ENCODE measurements at regions not wholly inside any gene's neighbourhood (a gene's known extent, or its start where the extent isn't known, plus 50 kb on each side); places are given as distances from the start of the nearest gene placed in this dataset.
"Not testable (repeated sequence)": the region's sequence is repeated elsewhere in the genome, so short reads cannot be mapped to it uniquely, and the experiment has no call there.

DNA sequence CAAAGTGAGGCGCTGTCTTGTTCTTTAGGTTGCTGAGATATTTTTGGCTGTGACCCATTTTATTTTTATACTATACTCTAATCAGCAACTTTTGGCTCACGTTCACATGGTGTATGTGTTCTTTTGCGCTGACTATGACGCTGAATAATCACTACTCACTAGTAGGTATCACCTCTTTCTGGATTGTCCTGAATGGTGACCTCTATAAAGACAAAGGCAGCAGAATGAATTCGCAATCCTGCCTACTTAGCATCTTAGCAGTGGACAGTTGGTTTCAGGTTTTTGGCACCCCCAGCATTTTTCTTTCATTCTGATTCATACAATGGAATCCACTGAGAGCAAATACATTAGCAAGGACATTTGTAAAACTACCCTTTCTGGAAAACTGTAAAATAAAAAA, 351.3 kb downstream of the JRKL start:
- H3K9me3 ChIP-seq (ENCODE audit: control insufficient read depth in 2 of 2, insufficient read depth in 1 of 2, low read depth in 1 of 2, low read length in 1 of 2), result no peaks in the 10 kb centered on the region
- no peak overlapping the region for H3K27ac ChIP-seq (ENCODE audit: low read depth in 1 of 3, low read length in 2 of 3)
- no peaks in the 10 kb centered on the region for H3K36me3 ChIP-seq (ENCODE audit: control insufficient read depth in 3 of 3, insufficient read depth in 2 of 3, low read depth in 1 of 3, low read length in 3 of 3)
- no peak for FAIRE-seq
- no peaks in the 10 kb centered on the region for H3K27me3 ChIP-seq (ENCODE audit: control insufficient read depth in 3 of 3, insufficient read depth in 3 of 3, low read length in 3 of 3)
- no peak for DNase-seq
- no peak overlapping the region for H3K4me3 ChIP-seq (ENCODE audit: low read depth in 1 of 3, low read length in 3 of 3)
- 80 to 89% (median 86%) methylated on average over 5 of the region's 5 CpGs for WGBS, 3 donors
- no peaks in the 10 kb centered on the region for H3K4me1 ChIP-seq (ENCODE audit: control insufficient read depth in 3 of 3, insufficient read depth in 2 of 3, low read depth in 1 of 3, low read length in 2 of 3)

DNA sequence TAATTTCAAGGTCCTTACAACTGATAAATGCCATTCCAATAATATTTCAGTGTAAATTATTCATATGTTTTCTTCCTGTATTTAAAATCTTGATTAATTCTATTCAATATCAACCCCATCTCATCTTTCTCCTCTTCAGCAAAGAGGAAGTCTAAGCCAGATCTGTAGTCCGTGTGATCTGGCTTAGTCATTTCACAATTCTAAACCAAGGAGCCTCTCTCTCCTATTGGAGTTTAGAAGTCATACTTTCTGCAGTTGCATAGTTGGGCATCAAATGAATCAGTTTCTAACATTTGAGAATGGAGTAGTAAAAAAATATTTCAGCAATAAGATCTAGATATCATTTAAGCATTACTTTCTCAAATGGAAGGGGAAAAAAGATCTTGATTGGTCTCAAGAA, 354.9 kb downstream of the JRKL start:
- WGBS, 3 donors, result 7 to 37% (median 35%) methylated on average over 1 of the region's 1 CpG
- FAIRE-seq, result no peak

DNA sequence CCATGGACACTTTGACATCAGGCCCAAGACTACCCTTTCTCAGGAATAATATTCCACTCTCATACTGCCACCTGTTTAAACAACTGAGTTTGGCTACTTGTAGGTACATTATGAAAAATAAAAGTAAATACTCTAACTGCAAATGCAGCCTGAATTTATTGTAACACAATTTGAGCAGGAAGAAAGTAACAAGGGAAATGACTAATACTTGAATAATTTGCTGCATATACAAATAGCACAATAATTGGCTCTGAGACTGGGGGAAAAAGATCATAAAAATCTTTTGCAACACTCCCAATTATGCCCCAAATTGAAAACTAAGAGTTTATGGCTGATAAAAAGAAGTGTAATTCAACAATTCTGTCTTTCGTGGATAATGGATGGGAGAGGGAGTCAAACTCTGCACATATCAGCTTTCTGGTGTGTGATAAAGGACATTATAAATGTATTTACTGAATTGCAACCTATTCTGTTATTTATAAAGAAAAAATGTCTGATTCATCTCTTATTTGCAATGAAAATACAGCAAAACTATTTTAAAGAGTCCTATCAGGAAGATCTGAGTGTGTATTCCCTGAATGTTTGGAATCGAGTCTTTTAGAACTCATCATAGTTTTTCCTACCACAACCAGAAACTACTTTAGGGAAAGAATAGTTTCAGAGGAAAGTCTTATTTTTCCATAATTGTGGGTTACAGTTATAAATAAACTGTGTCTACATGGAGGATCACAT, 359.0 kb downstream of the JRKL start:
- H3K27me3 ChIP-seq (ENCODE audit: control insufficient read depth in 3 of 3, insufficient read depth in 3 of 3, low read length in 3 of 3), result no peaks in the 10 kb centered on the region
- peaks cover 0 to 2% of the 10 kb centered on the region in 2 donors for H3K9me3 ChIP-seq (ENCODE audit: control insufficient read depth in 2 of 2, insufficient read depth in 1 of 2, low read depth in 1 of 2, low read length in 1 of 2)
- no peak overlapping the region for H3K27ac ChIP-seq (ENCODE audit: low read depth in 1 of 3, low read length in 2 of 3)
- no peaks in the 10 kb centered on the region for H3K36me3 ChIP-seq (ENCODE audit: control insufficient read depth in 3 of 3, insufficient read depth in 2 of 3, low read depth in 1 of 3, low read length in 3 of 3)
- 61 to 73% (median 66%) methylated on average over 2 of the region's 2 CpGs for WGBS, 3 donors
- no peaks in the 10 kb centered on the region for H3K4me1 ChIP-seq (ENCODE audit: control insufficient read depth in 3 of 3, insufficient read depth in 2 of 3, low read depth in 1 of 3, low read length in 2 of 3)
- FAIRE-seq (no peak), DNase-seq (no peak)
- H3K4me3 ChIP-seq (ENCODE audit: low read depth in 1 of 3, low read length in 3 of 3), result no peak overlapping the region

More for the DNA sequence above, 354.9 kb downstream of the JRKL start:
- Histone ChIP-seq H3K27ac (ENCODE audit: low read depth in 1 of 3, low read length in 2 of 3) (no peak overlapping the region), H3K4me3 (ENCODE audit: low read depth in 1 of 3, low read length in 3 of 3) (no peak overlapping the region), H3K9me3 (ENCODE audit: control insufficient read depth in 2 of 2, insufficient read depth in 1 of 2, low read depth in 1 of 2, low read length in 1 of 2) (no peaks in the 10 kb centered on the region), H3K4me1 (ENCODE audit: control insufficient read depth in 3 of 3, insufficient read depth in 2 of 3, low read depth in 1 of 3, low read length in 2 of 3) (no peaks in the 10 kb centered on the region), H3K27me3 (ENCODE audit: control insufficient read depth in 3 of 3, insufficient read depth in 3 of 3, low read length in 3 of 3) (no peaks in the 10 kb centered on the region), H3K36me3 (ENCODE audit: control insufficient read depth in 3 of 3, insufficient read depth in 2 of 3, low read depth in 1 of 3, low read length in 3 of 3) (no peaks in the 10 kb centered on the region)
- no peak for DNase-seq

DNA sequence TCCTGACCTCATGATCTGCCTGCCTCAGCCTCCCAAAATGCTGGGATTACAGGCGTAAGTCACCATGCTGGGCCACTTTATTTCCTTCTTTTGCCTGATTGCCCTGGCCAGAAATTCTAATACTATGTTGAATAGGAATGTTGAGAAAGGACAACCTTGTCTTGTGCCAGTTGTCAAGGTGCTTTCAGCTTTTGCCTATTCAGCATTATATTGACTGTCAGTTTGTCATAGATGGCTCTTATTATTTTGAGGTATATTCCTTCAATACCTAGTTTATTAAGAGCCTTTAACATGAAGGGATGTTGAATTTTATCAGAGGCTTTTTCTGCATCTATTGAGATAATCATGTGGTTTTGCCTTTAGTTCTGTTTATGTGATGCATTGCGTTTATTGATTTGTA, 362.0 kb downstream of the JRKL start:
- not testable (repeated sequence) for H3K4me1 ChIP-seq (ENCODE audit: control insufficient read depth in 3 of 3, insufficient read depth in 2 of 3, low read depth in 1 of 3, low read length in 2 of 3); H3K36me3 ChIP-seq (ENCODE audit: control insufficient read depth in 3 of 3, insufficient read depth in 2 of 3, low read depth in 1 of 3, low read length in 3 of 3); H3K4me3 ChIP-seq (ENCODE audit: low read depth in 1 of 3, low read length in 3 of 3); H3K27me3 ChIP-seq (ENCODE audit: control insufficient read depth in 3 of 3, insufficient read depth in 3 of 3, low read length in 3 of 3); DNase-seq; FAIRE-seq; H3K27ac ChIP-seq (ENCODE audit: low read depth in 1 of 3, low read length in 2 of 3); H3K9me3 ChIP-seq (ENCODE audit: control insufficient read depth in 2 of 2, insufficient read depth in 1 of 2, low read depth in 1 of 2, low read length in 1 of 2)
- 91 to 95% (median 93%) methylated on average over 2 of the region's 2 CpGs for WGBS, 3 donors

DNA sequence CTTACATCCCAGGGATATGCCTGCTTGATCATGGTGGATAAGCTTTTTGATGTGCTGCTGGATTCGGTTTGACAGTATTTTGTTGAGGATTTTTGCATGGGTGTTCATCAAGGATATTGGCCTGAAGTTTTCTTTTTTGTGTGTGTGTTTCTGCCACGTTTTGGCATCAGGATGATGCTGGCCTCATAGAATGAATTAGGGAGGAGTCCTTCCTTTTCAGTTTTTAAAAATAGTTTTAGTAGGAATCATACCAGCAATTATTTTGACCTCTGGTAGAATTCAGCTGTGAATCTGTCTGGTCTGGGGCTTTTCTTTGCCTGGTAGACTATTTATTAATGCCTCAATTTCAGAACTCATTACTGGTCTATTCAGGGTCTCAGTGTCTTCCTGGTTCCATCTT, 362.4 kb downstream of the JRKL start:
- DNase-seq (no peak), FAIRE-seq (no peak)
- peaks cover 0 to 2% of the 10 kb centered on the region in 2 donors for H3K9me3 ChIP-seq (ENCODE audit: control insufficient read depth in 2 of 2, insufficient read depth in 1 of 2, low read depth in 1 of 2, low read length in 1 of 2)
- H3K4me1 ChIP-seq (ENCODE audit: control insufficient read depth in 3 of 3, insufficient read depth in 2 of 3, low read depth in 1 of 3, low read length in 2 of 3), result no peaks in the 10 kb centered on the region
- WGBS, 3 donors, result 45 to 53% (median 46%) methylated on average over 2 of the region's 2 CpGs
- H3K4me3 ChIP-seq (ENCODE audit: low read depth in 1 of 3, low read length in 3 of 3), result no peak overlapping the region
- no peaks in the 10 kb centered on the region for H3K36me3 ChIP-seq (ENCODE audit: control insufficient read depth in 3 of 3, insufficient read depth in 2 of 3, low read depth in 1 of 3, low read length in 3 of 3)
- no peak overlapping the region for H3K27ac ChIP-seq (ENCODE audit: low read depth in 1 of 3, low read length in 2 of 3)
- H3K27me3 ChIP-seq (ENCODE audit: control insufficient read depth in 3 of 3, insufficient read depth in 3 of 3, low read length in 3 of 3), result no peaks in the 10 kb centered on the region

DNA sequence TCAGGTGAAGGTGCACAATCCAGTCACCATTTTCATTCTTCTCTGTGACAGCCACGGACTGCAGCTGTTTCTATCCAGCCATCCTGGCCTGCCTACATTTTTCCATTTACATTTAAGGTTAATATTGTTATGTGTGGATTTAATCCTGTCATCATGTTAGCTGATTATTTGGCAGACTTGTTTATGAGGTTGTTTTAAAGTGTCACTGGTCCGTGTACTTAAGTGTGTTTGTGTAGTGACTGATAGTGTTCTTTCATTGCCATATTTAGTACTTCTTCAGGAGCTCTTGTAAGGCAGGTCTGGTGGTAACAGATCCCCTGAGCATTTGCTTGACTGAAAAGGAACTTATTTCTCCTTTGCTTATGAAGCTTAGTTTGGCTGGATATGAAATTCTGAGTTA, 364.2 kb downstream of the JRKL start:
- Histone ChIP-seq H3K4me3 (ENCODE audit: low read depth in 1 of 3, low read length in 3 of 3) (no peak overlapping the region), H3K4me1 (ENCODE audit: control insufficient read depth in 3 of 3, insufficient read depth in 2 of 3, low read depth in 1 of 3, low read length in 2 of 3) (no peaks in the 10 kb centered on the region), H3K27me3 (ENCODE audit: control insufficient read depth in 3 of 3, insufficient read depth in 3 of 3, low read length in 3 of 3) (no peaks in the 10 kb centered on the region), H3K9me3 (ENCODE audit: control insufficient read depth in 2 of 2, insufficient read depth in 1 of 2, low read depth in 1 of 2, low read length in 1 of 2) (peaks cover 0 to 2% of the 10 kb centered on the region in 2 donors), H3K36me3 (ENCODE audit: control insufficient read depth in 3 of 3, insufficient read depth in 2 of 3, low read depth in 1 of 3, low read length in 3 of 3) (no peaks in the 10 kb centered on the region), H3K27ac (ENCODE audit: low read depth in 1 of 3, low read length in 2 of 3) (no peak overlapping the region)
- WGBS, 3 donors, result 42 to 61% (median 50%) methylated on average over 2 of the region's 2 CpGs
- no peak for DNase-seq
- FAIRE-seq, result no peak

DNA sequence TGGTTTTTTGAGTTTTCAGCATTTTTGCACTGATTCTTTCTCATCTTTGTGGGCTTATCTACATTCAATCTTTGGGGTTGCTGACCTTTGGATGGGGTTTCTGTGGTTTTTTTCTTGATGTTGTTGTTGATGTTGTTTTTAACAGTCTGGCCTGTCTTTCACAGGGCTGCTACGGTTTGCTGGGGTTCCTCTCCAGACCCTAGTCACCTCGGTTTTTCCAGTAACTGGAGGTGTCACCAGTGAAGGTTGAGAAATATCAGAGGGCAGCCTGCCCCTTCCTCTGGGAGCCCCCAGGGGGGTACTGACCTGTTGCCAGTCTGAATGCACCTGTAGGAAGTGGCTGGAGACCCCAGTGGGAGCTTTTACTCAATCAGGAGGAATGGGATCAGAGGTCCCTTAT, 365.4 kb downstream of the JRKL start:
- Histone ChIP-seq H3K27ac (ENCODE audit: low read depth in 1 of 3, low read length in 2 of 3) (no peak overlapping the region), H3K36me3 (ENCODE audit: control insufficient read depth in 3 of 3, insufficient read depth in 2 of 3, low read depth in 1 of 3, low read length in 3 of 3) (no peaks in the 10 kb centered on the region), H3K27me3 (ENCODE audit: control insufficient read depth in 3 of 3, insufficient read depth in 3 of 3, low read length in 3 of 3) (no peaks in the 10 kb centered on the region), H3K4me3 (ENCODE audit: low read depth in 1 of 3, low read length in 3 of 3) (no peak overlapping the region), H3K4me1 (ENCODE audit: control insufficient read depth in 3 of 3, insufficient read depth in 2 of 3, low read depth in 1 of 3, low read length in 2 of 3) (no peaks in the 10 kb centered on the region), H3K9me3 (ENCODE audit: control insufficient read depth in 2 of 2, insufficient read depth in 1 of 2, low read depth in 1 of 2, low read length in 1 of 2) (peaks cover 0 to 2% of the 10 kb centered on the region in 2 donors)
- WGBS, 3 donors, result 79 to 88% (median 84%) methylated on average over 2 of the region's 2 CpGs
- DNase-seq, result no peak
- FAIRE-seq, result no peak

DNA sequence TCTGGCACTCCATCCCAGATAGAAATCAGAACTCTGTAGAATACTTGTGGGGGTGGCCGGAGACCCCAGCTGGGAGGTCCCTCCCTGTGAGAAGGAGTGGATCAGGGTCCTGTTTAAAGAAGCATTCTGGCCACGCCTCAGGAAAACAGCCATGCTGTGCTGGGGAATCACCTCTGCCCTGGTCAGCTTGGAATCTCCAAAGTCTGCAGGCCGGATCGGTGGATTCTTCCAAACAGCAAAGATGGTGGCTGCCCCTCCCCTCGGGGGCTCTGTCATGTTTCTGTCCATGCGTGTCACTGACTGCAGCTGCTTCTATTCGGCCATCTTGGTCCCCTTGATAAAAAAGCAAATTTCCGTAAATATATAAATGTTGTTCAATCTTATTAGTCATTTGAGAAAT, 365.9 kb downstream of the JRKL start:
- Histone ChIP-seq H3K4me3 (ENCODE audit: low read depth in 1 of 3, low read length in 3 of 3) (no peak overlapping the region), H3K4me1 (ENCODE audit: control insufficient read depth in 3 of 3, insufficient read depth in 2 of 3, low read depth in 1 of 3, low read length in 2 of 3) (no peaks in the 10 kb centered on the region), H3K27ac (ENCODE audit: low read depth in 1 of 3, low read length in 2 of 3) (no peak overlapping the region), H3K36me3 (ENCODE audit: control insufficient read depth in 3 of 3, insufficient read depth in 2 of 3, low read depth in 1 of 3, low read length in 3 of 3) (no peaks in the 10 kb centered on the region), H3K9me3 (ENCODE audit: control insufficient read depth in 2 of 2, insufficient read depth in 1 of 2, low read depth in 1 of 2, low read length in 1 of 2) (peaks cover 0 to 2% of the 10 kb centered on the region in 2 donors), H3K27me3 (ENCODE audit: control insufficient read depth in 3 of 3, insufficient read depth in 3 of 3, low read length in 3 of 3) (no peaks in the 10 kb centered on the region)
- no peak for FAIRE-seq
- WGBS, 3 donors, result 87 to 93% (median 89%) methylated on average over 8 of the region's 8 CpGs
- DNase-seq, result no peak

DNA sequence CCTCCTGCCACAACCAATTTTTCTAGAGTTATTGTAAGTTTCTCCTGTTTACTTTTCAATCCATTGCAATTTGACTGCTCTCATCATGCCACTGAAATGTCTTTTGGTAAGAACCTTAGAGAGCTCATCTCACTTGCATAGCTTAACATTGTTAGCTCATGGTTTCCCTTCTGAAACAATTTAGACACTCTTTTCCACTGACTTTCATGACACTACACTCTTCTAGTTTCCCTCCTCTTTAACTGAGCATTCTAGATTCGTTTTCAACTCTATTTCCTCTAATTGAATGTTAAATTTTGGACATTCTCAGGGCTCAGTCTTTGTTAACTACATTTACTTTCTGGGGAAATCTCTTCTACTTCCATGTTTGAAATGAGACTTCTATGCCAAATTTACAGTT, 369.1 kb downstream of the JRKL start:
- H3K4me3 ChIP-seq (ENCODE audit: low read depth in 1 of 3, low read length in 3 of 3), result no peak overlapping the region
- no peaks in the 10 kb centered on the region for H3K36me3 ChIP-seq (ENCODE audit: control insufficient read depth in 3 of 3, insufficient read depth in 2 of 3, low read depth in 1 of 3, low read length in 3 of 3)
- H3K27me3 ChIP-seq (ENCODE audit: control insufficient read depth in 3 of 3, insufficient read depth in 3 of 3, low read length in 3 of 3), result no peaks in the 10 kb centered on the region
- H3K9me3 ChIP-seq (ENCODE audit: control insufficient read depth in 2 of 2, insufficient read depth in 1 of 2, low read depth in 1 of 2, low read length in 1 of 2), result no peaks in the 10 kb centered on the region
- no peak for DNase-seq
- no peaks in the 10 kb centered on the region for H3K4me1 ChIP-seq (ENCODE audit: control insufficient read depth in 3 of 3, insufficient read depth in 2 of 3, low read depth in 1 of 3, low read length in 2 of 3)
- 0 to 36% (median 9%) methylated on average over 1 of the region's 1 CpG for WGBS, 3 donors
- no peak for FAIRE-seq
- no peak overlapping the region for H3K27ac ChIP-seq (ENCODE audit: low read depth in 1 of 3, low read length in 2 of 3)
